Ishikawa (cell line): ENCODE measurements at regions not wholly inside any gene's neighbourhood (a gene's known extent, or its start where the extent isn't known, plus 50 kb on each side); places are given as distances from the start of the nearest gene placed in this dataset.

Source experiments
- CEBPB ChIP-seq: IDR thresholded peaks from 2 replicates; pipeline ENCODE4 v1.6.1; 2012
- CREB1 ChIP-seq: IDR thresholded peaks from 2 replicates; pipeline ENCODE4 v1.6.1; 2012; ENCODE audit warnings: low read depth
- EGR1 ChIP-seq: IDR thresholded peaks from 2 replicates; pipeline ENCODE4 v1.6.1; 2012
- EP300 ChIP-seq: IDR thresholded peaks from 2 replicates; pipeline ENCODE4 v1.6.1; 2012; ENCODE audit warnings: borderline replicate concordance
- FOXM1 ChIP-seq: IDR thresholded peaks from 2 replicates; pipeline ENCODE4 v1.6.1; 2012; ENCODE audit warnings: low read depth, borderline replicate concordance
- MAX ChIP-seq: IDR thresholded peaks from 2 replicates; pipeline ENCODE4 v1.6.1; 2012
- NFIC ChIP-seq: IDR thresholded peaks from 2 replicates; pipeline ENCODE4 v1.6.1; 2012
- RAD21 ChIP-seq: IDR thresholded peaks from 2 replicates; pipeline ENCODE4 v1.6.1; 2012; ENCODE audit warnings: low read depth
- REST ChIP-seq: IDR thresholded peaks from 2 replicates; pipeline ENCODE4 v1.6.1; 2012; ENCODE audit warnings: low read depth, mild to moderate bottlenecking
- TAF1 ChIP-seq: IDR thresholded peaks from 2 replicates; pipeline ENCODE4 v1.6.1; 2012; ENCODE audit warnings: low read depth, mild to moderate bottlenecking
- TCF12 ChIP-seq: IDR thresholded peaks from 2 replicates; pipeline ENCODE4 v1.6.1; 2012; ENCODE audit warnings: low read depth
- TEAD4 ChIP-seq: IDR thresholded peaks from 2 replicates; pipeline ENCODE4 v1.6.1; 2012
- USF1 ChIP-seq: IDR thresholded peaks from 2 replicates; pipeline ENCODE4 v1.6.1; 2012
- YY1 ChIP-seq: IDR thresholded peaks from 2 replicates; pipeline ENCODE4 v1.6.1; 2012; ENCODE audit warnings: low read depth
- ZBTB7A ChIP-seq: IDR thresholded peaks from 2 replicates; pipeline ENCODE4 v1.6.1; 2012; ENCODE audit warnings: low read depth

GRCh38 chr6:139920027-139920775, 545.8 kb upstream of the CITED2 start:
- TF ChIP-seq FOXM1 (no peak), RAD21 (no peak), YY1 (no peak), USF1 (no peak), MAX (no peak), EGR1 (no peak), EP300 (no peak), REST (no peak), CEBPB (no peak), TEAD4 (no peak), NFIC (no peak), ZBTB7A (no peak), TAF1 (no peak)

GRCh38 chr6:139919107-139920026, 544.9 kb upstream of the CITED2 start:
- TF ChIP-seq YY1 (no peak), EP300 (no peak), TAF1 (no peak), ZBTB7A (no peak), NFIC (no peak), RAD21 (no peak), USF1 (no peak), TEAD4 (no peak)

GRCh38 chr6:139917951-139918630, 543.6 kb upstream of the CITED2 start:
- TF ChIP-seq USF1 (no peak), REST (no peak), EP300 (no peak), FOXM1 (no peak), ZBTB7A (no peak), TCF12 (no peak), YY1 (no peak), EGR1 (no peak), TAF1 (no peak), CREB1 (no peak), CEBPB (no peak), NFIC (no peak), RAD21 (no peak), TEAD4 (no peak)

GRCh38 chr6:139914910-139915309, 540.5 kb upstream of the CITED2 start:
- TF ChIP-seq TAF1 (no peak), TEAD4 (no peak), MAX (no peak)
